ENCODE measurements at regions not wholly inside any gene's neighbourhood (a gene's known extent, or its start where the extent isn't known, plus 50 kb on each side); places are given as distances from the start of the nearest gene placed in this dataset.

GRCh38 chr4:3704669-3705068 lies 61.5 kb upstream of the ADRA2C start:
- DNase-seq (ENCODE audit: low spot score), result no peak

- no peak for DNase-seq (ENCODE audit: low spot score)
Observed at GRCh38 chr4:3703677-3704521, 62.3 kb upstream of the ADRA2C start.

DNA sequence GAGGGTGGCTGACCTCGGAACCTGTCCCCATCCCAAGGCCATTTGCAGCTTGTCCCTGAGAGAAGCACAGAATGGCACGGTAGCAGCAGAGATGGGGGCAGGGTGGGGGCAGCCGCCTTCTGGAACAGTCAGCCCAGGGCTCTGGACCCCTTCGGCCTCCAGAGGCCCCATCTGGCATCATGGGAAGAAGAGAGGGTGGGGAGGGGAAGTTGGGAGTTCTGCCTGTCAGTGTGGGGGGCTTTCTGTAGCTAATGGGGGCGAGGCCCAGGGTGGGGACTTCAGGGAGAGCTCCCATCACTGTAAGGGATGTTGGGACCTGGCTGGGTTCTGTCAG lies 62.9 kb upstream of the ADRA2C start:
- DNase-seq (ENCODE audit: low spot score), result no peak

- DNase-seq (ENCODE audit: low spot score), result no peak
Observed at GRCh38 chr4:3702561-3703221, 63.5 kb upstream of the ADRA2C start.

DNA sequence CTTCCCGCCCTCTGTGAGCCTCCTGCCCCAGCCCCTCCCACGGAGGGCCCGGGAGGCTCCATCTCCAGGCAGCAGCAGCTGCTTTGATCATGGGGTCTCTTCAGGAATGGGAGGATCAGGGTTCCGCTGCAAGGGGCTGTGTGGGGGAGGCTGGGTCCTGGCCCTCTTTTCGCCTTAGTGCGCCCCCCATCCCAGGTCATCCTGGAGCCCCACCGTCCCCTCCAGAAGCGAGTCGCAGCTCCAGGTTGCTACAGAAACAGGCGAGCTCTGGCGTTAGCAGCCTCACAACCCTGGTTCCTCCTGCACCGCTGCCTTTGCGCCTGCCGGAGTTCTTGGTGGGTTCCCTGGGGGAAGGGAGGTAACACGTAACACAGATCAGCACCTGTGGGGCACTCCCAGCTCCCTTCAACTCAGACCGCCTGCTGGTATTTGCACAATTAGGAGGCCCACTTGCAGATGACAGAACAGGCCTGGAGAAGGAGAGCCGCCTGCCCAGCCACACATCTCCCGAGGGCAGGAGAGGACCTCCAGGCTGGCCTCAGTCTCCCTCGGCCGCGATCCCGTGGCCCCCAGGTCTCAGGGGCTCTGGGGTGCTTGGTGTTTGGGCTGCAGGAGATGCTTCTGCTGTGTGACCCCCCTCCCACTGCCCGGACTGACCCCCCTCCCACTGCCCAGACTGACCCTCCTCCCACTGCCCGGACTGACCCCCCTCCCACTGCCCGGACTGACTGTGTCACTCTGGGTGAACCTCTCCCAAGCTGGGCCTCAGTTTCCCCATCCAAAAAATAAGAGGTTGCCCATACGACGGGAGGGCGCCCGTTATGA lies 64.2 kb upstream of the ADRA2C start:
- DNase-seq (ENCODE audit: low spot score), result no peak

GRCh38 chr4:3701271-3701734 lies 64.9 kb upstream of the ADRA2C start:
- DNase-seq (ENCODE audit: low spot score), result no peak

- DNase-seq (ENCODE audit: low spot score), result no peak
Observed at GRCh38 chr4:3700736-3701135, 65.4 kb upstream of the ADRA2C start.

- no peak for DNase-seq (ENCODE audit: low spot score)
Observed at GRCh38 chr4:3700223-3700622, 66.0 kb upstream of the ADRA2C start.

DNA sequence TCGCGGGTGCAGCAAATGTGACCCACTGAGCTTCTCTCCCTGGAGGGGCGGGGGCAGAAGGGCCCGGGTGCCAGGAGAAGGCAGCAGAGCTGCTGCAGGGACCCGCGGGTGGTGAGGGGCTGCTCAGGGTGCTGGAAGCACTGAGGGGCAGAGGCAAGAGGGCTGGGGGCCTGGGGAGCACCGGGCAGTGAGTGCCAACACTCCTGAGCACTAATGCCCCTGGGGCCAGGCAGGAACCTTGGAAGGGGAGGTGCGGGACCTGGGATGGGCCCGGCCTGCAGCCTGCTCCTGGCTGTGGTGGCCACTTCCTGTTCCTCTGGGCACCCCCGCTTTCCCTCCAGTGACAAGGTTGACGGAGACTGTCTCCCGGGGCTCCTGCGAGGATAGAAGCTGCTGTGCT lies 66.5 kb upstream of the ADRA2C start:
- DNase-seq (ENCODE audit: low spot score), result no peak

- no peak for DNase-seq (ENCODE audit: low spot score)
Observed at GRCh38 chr4:3699261-3699660, 66.9 kb upstream of the ADRA2C start.

DNA sequence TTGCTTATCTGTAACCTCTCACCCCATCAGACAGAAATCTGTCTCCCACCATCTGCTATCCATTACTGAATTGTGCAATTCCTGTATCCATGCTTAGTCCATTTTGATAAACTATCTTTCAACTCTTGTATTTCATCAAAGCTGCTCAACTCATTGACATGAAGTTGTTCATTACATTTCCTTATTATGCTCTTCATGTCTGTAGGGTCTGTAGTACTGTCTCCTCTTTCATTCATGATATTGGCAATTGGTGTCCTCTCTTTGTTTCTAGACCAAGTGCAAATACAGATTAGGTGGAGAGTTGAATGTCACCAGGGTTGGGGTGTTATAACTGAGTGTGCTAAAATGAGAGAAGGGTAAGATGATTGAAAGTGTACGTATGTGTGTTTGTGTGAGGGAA lies 69.2 kb upstream of the ADRA2C start:
- DNase-seq (ENCODE audit: low spot score), result no peak

DNA sequence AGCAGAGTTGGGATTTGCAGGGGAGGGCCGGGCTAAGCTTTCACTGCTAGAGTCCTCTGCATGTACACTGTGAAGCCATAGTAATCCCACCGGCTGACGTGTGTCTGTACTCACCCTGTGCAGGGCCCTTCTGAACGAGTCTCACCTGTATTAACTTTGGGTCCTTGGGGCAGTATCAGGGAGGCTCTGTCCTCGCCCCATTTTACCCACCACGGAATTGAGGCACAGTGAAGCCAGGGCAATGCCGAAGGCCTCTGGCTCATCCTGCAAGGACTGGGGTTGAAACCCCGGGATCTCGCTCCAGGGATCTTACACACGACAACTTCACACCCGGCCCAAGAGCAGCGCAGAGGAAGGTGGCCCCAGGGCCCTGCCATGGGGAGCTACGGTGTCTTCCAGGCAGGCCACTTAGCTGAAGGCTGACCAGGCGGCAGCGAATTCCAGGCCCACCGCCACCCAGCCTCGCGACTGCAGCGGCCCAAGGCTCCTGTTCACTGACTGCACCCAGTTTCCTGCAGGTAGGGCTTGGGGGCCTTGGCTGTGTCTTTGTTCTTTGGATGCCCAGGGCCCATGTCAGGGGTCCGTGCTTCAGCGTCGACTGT lies 75.5 kb upstream of the ADRA2C start:
- no peak for DNase-seq (ENCODE audit: low spot score)

- no peak for DNase-seq (ENCODE audit: low spot score)
Observed at GRCh38 chr4:3689576-3690550, 76.3 kb upstream of the ADRA2C start.

- no peak for DNase-seq (ENCODE audit: low spot score)
Observed at GRCh38 chr4:3689006-3689405, 77.2 kb upstream of the ADRA2C start.

GRCh38 chr4:3688018-3688998 lies 77.9 kb upstream of the ADRA2C start:
- no peak for DNase-seq (ENCODE audit: low spot score)

GRCh38 chr4:3687538-3687937 lies 78.6 kb upstream of the ADRA2C start:
- no peak for DNase-seq (ENCODE audit: low spot score)

GRCh38 chr4:3686753-3687152 lies 79.4 kb upstream of the ADRA2C start:
- no peak for DNase-seq (ENCODE audit: low spot score)

- no peak for DNase-seq (ENCODE audit: low spot score)
Observed at GRCh38 chr4:3685081-3685645, 81.0 kb upstream of the ADRA2C start.

DNA sequence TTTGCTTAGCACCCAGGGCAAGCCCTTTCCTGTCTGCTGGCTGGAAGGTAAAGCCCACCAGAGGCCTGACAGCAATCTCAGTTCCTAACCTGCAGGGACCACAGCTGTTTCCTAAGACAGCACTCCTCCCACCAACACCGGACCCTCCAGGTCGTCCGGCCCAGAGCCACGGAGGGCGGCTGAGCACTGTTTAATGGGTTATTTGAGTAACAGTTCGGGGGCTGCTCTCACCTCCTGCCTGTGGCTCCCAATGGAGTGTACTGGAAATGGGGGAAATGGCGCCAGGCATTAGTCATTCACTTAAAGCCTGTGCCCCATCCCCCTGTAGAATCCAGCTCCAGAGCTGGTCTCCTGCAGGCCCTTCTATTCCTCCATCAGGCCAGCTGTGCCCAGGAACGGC lies 81.6 kb upstream of the ADRA2C start:
- no peak for DNase-seq (ENCODE audit: low spot score)
